Right lobe of liver (tissue), 6 donors: ENCODE measurements at regions not wholly inside any gene's neighbourhood (a gene's known extent, or its start where the extent isn't known, plus 50 kb on each side); places are given as distances from the start of the nearest gene placed in this dataset.
A peak's percentile ranks its signal among the peaks of the same experiment; 100 is the strongest.

Experiments used
- ATAC-seq, 4 donors: fragments of 200-7000 bp; cut with Tn5 transposase; one replicate each; pipeline ENCODE4 v1.9.1; 2020; ENCODE audit warnings: mild to moderate bottlenecking in 4 of 4, moderate library complexity in 4 of 4
- DNase-seq, 3 donors: peaks; one replicate each; pipeline ENCODE4 v3.0.0-alpha.2; 2020
- H3K27ac ChIP-seq, 3 donors: fragments of 200-600 bp; one replicate each; pipeline ENCODE4 v1.8.0; 2022
- H3K27me3 ChIP-seq, 2 donors: fragments of 200-600 bp; one replicate each; pipeline ENCODE4 v1.8.0; 2022
- H3K36me3 ChIP-seq, 4 donors: fragments of 200-600 bp; sonication (generic) in 1 of 4; one replicate each; pipeline versions ENCODE4 v1.5.1 to v1.8.0; 2017 to 2022; ENCODE audit warnings: control low read depth in 1 of 4
- H3K4me1 ChIP-seq, 4 donors: fragments of 200-600 bp; sonication (generic) in 1 of 4; one replicate each; pipeline versions ENCODE4 v1.5.1 to v1.8.0; 2017 to 2022; ENCODE audit warnings: control low read depth in 1 of 4
- H3K4me3 ChIP-seq, 3 donors: fragments of 200-600 bp; one replicate each; pipeline ENCODE4 v1.8.0; 2022
- H3K9me3 ChIP-seq, 4 donors: fragments of 200-600 bp; sonication (generic) in 1 of 4; one replicate each; pipeline versions ENCODE4 v1.5.1 to v1.8.0; 2017 to 2022; ENCODE audit warnings: control low read depth in 1 of 4
- POLR2A ChIP-seq: fragments of 450-650 bp; IDR thresholded peaks from one replicate; pipeline ENCODE4 v1.6.1; 2017; ENCODE audit warnings: antibody characterized with exemption, mild to moderate bottlenecking
- WGBS: methylation state at CpG from one replicate; pipeline ENCODE4 v1.1.6; 2018; ENCODE audit warnings: low coverage, low lambda C conversion rate; ENCODE audit not compliant: insufficient coverage; ENCODE audit errors: missing lambda C conversion rate; 5-methylcytosine and 5-hydroxymethylcytosine counted together
- intact Hi-C, 2 donors: fragments of 100-400 bp; cut with DNase I; formaldehyde crosslinking; loops; one replicate each; pipeline versions ENCODE4 v1.11.2 to v1.14.1; 2022
- TF ChIP-seq, protein P1 (sequence below), 4 donors: fragments of 200-600 bp in 3 of 4; fragments of 450-650 bp in 1 of 4; IDR thresholded peaks; one replicate each; pipeline versions ENCODE4 v1.5.1 to v1.8.0; 2016 to 2022; ENCODE audit warnings: antibody characterized with exemption in 4 of 4, mild to moderate bottlenecking in 2 of 4
- donor health status: DM: no; HTN: yes; CAD: no.
- donor health status: DM: no; HTN: no; CAD: no.
- donor health status: DM: no; HTN: no; CAD: no.
- donor health status: DM: no; HTN: yes; CAD: no.
- donor health status: DM: no; HTN: yes; CAD: no.

DNA sequence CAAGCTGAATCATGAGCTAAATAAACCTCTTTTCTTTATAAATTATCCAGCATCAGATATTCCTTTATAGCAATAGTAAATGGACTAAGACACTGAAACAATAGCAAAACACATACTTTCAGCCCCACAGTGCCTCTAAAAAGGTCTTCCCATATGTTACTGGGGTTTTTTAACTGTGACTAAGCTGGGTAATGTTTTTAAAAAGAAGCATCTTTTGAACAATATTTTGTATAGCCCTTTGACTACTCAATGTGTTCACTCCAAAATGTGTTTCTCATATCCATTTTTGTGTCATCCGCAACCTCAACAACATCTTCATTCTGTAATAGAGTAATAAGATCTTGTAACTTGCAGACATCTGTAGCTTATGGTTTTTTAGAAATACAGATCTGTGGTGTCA lies 218.7 kb upstream of the S100G start:
- DNase-seq (no peak), ATAC-seq (no peak)
- Histone ChIP-seq H3K4me1 (no peaks in the 10 kb centered on the region), H3K27ac (no peak overlapping the region), H3K4me3 (no peak overlapping the region), H3K9me3 (no peaks in the 10 kb centered on the region), H3K27me3 (no peaks in the 10 kb centered on the region), H3K36me3 (no peaks in the 10 kb centered on the region)
- TF ChIP-seq, protein P1, sequence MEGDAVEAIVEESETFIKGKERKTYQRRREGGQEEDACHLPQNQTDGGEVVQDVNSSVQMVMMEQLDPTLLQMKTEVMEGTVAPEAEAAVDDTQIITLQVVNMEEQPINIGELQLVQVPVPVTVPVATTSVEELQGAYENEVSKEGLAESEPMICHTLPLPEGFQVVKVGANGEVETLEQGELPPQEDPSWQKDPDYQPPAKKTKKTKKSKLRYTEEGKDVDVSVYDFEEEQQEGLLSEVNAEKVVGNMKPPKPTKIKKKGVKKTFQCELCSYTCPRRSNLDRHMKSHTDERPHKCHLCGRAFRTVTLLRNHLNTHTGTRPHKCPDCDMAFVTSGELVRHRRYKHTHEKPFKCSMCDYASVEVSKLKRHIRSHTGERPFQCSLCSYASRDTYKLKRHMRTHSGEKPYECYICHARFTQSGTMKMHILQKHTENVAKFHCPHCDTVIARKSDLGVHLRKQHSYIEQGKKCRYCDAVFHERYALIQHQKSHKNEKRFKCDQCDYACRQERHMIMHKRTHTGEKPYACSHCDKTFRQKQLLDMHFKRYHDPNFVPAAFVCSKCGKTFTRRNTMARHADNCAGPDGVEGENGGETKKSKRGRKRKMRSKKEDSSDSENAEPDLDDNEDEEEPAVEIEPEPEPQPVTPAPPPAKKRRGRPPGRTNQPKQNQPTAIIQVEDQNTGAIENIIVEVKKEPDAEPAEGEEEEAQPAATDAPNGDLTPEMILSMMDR (IDR thresholded peaks at IDR 0.05): no peak
- TF ChIP-seq POLR2A: no peak
- 94% methylated on average over 1 of the region's 1 CpG for WGBS
- intact Hi-C loops: no loop called here

DNA sequence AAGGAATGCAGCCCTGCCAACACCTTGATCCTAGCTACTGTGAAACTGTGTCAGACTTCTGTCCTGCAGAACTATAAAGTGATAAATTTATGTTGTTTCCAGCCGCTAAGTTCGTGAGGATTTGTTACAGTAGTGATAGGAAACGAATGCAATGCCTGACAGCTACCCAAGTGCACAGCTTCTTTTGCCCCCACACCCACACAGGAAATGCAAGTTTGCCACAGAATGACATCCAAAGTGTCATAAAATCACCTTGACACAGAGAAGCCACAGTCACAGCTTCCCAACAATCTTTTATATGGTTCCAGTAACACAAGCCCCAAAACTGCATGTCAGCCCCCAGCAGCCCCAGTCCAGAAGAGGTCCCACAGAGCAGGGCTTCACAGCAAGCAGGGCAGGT lies 216.9 kb upstream of the S100G start:
- TF ChIP-seq, protein P1 (IDR thresholded peaks at IDR 0.05): no peak
- TF ChIP-seq POLR2A: no peak
- Histone ChIP-seq H3K36me3 (no peaks in the 10 kb centered on the region), H3K4me3 (no peak overlapping the region), H3K9me3 (no peaks in the 10 kb centered on the region), H3K27ac (no peak overlapping the region), H3K4me1 (no peaks in the 10 kb centered on the region), H3K27me3 (no peaks in the 10 kb centered on the region)
- WGBS: 46% methylated on average over 3 of the region's 3 CpGs
- no peak for DNase-seq
- no peak for ATAC-seq
- intact Hi-C loops: no loop called here

DNA sequence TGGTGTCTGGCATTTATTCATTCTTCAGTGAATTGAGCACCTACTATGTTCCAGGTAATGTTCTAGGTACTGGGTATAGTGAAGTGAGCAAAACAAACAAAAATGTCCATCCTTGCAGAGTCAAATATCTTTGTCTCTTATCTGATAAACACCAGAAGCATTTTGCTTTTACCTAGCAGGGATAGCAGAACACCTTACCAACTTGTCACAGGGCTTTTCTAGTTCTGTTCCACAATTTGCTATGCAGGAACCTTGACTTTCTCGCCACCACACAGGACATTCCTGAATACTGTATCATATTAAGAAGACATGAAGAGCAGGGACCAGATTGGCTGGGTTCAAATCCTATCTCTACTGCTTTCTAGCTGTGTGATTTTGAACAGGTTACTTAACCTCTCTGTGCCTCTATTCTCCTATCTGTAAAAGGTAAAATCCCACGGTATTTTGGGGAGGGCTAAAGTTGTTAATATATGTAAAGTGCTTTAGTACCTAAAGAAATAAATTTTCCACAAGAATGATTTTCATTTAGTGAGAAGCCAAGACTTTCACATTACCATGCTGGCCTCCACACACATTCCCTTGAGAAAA lies 214.5 kb upstream of the S100G start:
- ATAC-seq: no peak
- Histone ChIP-seq H3K4me3 (no peak overlapping the region), H3K36me3 (no peaks in the 10 kb centered on the region), H3K27me3 (no peaks in the 10 kb centered on the region), H3K27ac (no peak overlapping the region), H3K4me1 (no peaks in the 10 kb centered on the region), H3K9me3 (no peaks in the 10 kb centered on the region)
- intact Hi-C loops: no loop called here
- no peak for DNase-seq
- 77% methylated on average over 2 of the region's 2 CpGs for WGBS
- TF ChIP-seq POLR2A: no peak
- TF ChIP-seq, protein P1 (IDR thresholded peaks at IDR 0.05): no peak

DNA sequence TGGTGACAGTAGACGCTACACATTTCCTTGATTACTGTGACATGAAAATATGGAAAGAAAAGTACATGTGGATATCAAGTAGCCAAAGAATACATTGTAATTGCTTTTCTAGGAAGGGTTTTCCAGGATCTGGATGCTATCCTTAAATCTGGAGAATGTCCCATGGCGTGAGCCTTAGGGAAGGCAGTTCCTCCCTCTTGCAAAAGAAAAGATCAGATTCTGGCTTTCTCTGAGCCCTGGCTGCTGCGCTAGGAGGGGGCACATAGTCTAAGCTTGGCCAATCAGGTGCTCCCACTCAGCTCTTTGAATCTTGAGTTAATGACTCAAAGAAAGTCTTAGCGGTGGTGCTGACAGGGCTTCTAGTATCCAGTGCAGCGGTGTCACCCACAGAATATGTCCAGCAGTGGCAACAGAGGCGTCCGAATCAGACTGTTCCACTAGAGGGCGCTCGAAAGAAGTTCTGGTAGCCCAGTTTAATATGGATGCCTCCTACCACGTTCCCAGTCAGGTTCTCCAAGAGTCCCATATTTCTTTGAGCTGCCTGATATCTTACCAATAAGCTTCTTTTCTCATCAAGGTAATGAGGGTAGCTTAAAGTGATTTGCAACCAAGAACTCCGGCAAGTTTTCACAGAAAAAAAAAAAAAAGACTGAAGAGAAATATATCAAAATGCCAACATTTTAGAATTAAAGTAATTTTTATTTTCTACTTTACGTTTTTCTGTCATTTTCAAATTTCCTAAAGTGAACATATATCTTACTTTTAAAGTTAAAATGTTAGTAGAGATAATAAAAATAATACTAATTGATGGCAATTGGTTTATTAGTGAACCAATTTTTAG lies 213.4 kb upstream of the S100G start:
- Histone ChIP-seq H3K36me3 (no peaks in the 10 kb centered on the region), H3K27me3 (no peaks in the 10 kb centered on the region), H3K9me3 (no peaks in the 10 kb centered on the region), H3K27ac (no peak overlapping the region), H3K4me1 (no peaks in the 10 kb centered on the region), H3K4me3 (no peak overlapping the region)
- TF ChIP-seq POLR2A: no peak
- TF ChIP-seq, protein P1 (IDR thresholded peaks at IDR 0.05): peak; percentile 46 to 78 (median 72)
- 15% methylated on average over 11 of the region's 12 CpGs for WGBS
- ATAC-seq (peak; percentile 86 to 98 (median 96)), DNase-seq (peak; percentile 60 to 67 (median 62))
- intact Hi-C loops: no loop called here
